Liver (tissue), 8 donors: ENCODE measurements at regions not wholly inside any gene's neighbourhood (a gene's known extent, or its start where the extent isn't known, plus 50 kb on each side); places are given as distances from the start of the nearest gene placed in this dataset.

Experiments
- DNase-seq: peaks from one replicate; pipeline ENCODE4 v3.0.0-alpha.2; 2017; ENCODE audit warnings: low spot score
- H3K27ac ChIP-seq, 2 donors: one replicate each; pipeline ENCODE4 v1.7.0; 2013; ENCODE audit warnings: inconsistent platforms in 2 of 2, low read length in 2 of 2, control low read depth in 1 of 2, low read depth in 1 of 2, mild to moderate bottlenecking in 1 of 2
- H3K27me3 ChIP-seq, 4 donors: one replicate each; pipeline versions ENCODE4 v1.6.1 to v1.7.0; 2013; ENCODE audit warnings: low read length in 3 of 4, inconsistent platforms in 1 of 4, mild to moderate bottlenecking in 1 of 4, moderate library complexity in 1 of 4; ENCODE audit not compliant: control insufficient read depth in 4 of 4, insufficient read depth in 4 of 4
- H3K36me3 ChIP-seq, 4 donors: one replicate each; pipeline versions ENCODE4 v1.6.1 to v1.7.0; 2013; ENCODE audit warnings: low read length in 3 of 4, mild to moderate bottlenecking in 3 of 4, low read depth in 1 of 4, moderate library complexity in 1 of 4; ENCODE audit not compliant: control insufficient read depth in 4 of 4, insufficient read depth in 3 of 4
- H3K4me1 ChIP-seq, 4 donors: one replicate each; pipeline versions ENCODE4 v1.6.1 to v1.7.0; 2013; ENCODE audit warnings: low read length in 3 of 4, mild to moderate bottlenecking in 3 of 4, moderate library complexity in 1 of 4; ENCODE audit not compliant: control insufficient read depth in 4 of 4, insufficient read depth in 4 of 4
- H3K4me3 ChIP-seq, 3 donors: one replicate each; pipeline versions ENCODE4 v1.6.1 to v1.7.0; 2013; ENCODE audit warnings: low read length in 3 of 3, control low read depth in 1 of 3, low read depth in 1 of 3, mild to moderate bottlenecking in 1 of 3
- H3K9ac ChIP-seq, 2 donors: one replicate each; pipeline ENCODE4 v1.7.0; 2013; ENCODE audit warnings: low read length in 2 of 2, mild to moderate bottlenecking in 2 of 2, moderate library complexity in 2 of 2, control low read depth in 1 of 2, low read depth in 1 of 2
- H3K9me3 ChIP-seq, 4 donors: one replicate each; pipeline versions ENCODE4 v1.6.1 to v1.7.0; 2013; ENCODE audit warnings: low read length in 3 of 4; ENCODE audit not compliant: control insufficient read depth in 4 of 4
- EGR1 ChIP-seq, 2 donors: IDR thresholded peaks; 2 replicates each; pipeline ENCODE4 v1.6.1; 2016 to 2018; ENCODE audit warnings: antibody characterized with exemption in 2 of 2, low read depth in 2 of 2
- FOXA1 ChIP-seq: IDR thresholded peaks from 2 replicates; pipeline ENCODE4 v1.6.1; 2016; ENCODE audit warnings: antibody characterized with exemption
- GABPA ChIP-seq, 2 donors: IDR thresholded peaks in 1 of 2; conservative IDR thresholded peaks in 1 of 2; 2 replicates each; pipeline ENCODE4 v1.6.1; 2016; ENCODE audit warnings: antibody characterized with exemption in 2 of 2, mild to moderate bottlenecking in 1 of 2, moderate library complexity in 1 of 2
- HNF4A ChIP-seq, 2 donors: conservative IDR thresholded peaks; 2 replicates each; pipeline ENCODE4 v1.6.1; 2016; ENCODE audit warnings: antibody characterized with exemption in 2 of 2, mild to moderate bottlenecking in 2 of 2
- HNF4G ChIP-seq: IDR thresholded peaks from 2 replicates; pipeline ENCODE4 v1.6.1; 2016; ENCODE audit warnings: antibody characterized with exemption
- NR2F2 ChIP-seq: IDR thresholded peaks from 2 replicates; pipeline ENCODE4 v1.6.1; 2016; ENCODE audit warnings: antibody characterized with exemption
- RAD21 ChIP-seq, 2 donors: IDR thresholded peaks; 2 replicates each; pipeline ENCODE4 v1.6.1; 2016; ENCODE audit warnings: antibody characterized with exemption in 2 of 2, mild to moderate bottlenecking in 2 of 2
- RXRA ChIP-seq, 2 donors: IDR thresholded peaks; 2 replicates each; pipeline ENCODE4 v1.6.1; 2017 to 2018; ENCODE audit warnings: antibody characterized with exemption in 2 of 2, mild to moderate bottlenecking in 1 of 2
- SP1 ChIP-seq: IDR thresholded peaks from 2 replicates; pipeline ENCODE4 v1.6.1; 2018; ENCODE audit warnings: antibody characterized with exemption, mild to moderate bottlenecking
- YY1 ChIP-seq: IDR thresholded peaks from 2 replicates; pipeline ENCODE4 v1.6.1; 2016; ENCODE audit warnings: antibody characterized with exemption, mild to moderate bottlenecking
- WGBS: extraction: QIAGEN DNeasy Blood & Tissue Kit; methylation state at CpG from one replicate; pipeline ENCODE4 v1.1.7; 2013; 5-methylcytosine and 5-hydroxymethylcytosine counted together
- TF ChIP-seq, protein P1 (sequence below): fragments of 150-350 bp; IDR thresholded peaks from 2 replicates; pipeline ENCODE4 v1.5.1; 2017; ENCODE audit warnings: improper control_type of control experiment, low read depth, low read length; ENCODE audit not compliant: missing input control
- TF ChIP-seq, protein P2 (sequence below): IDR thresholded peaks from 2 replicates; pipeline ENCODE4 v1.6.1; 2016; ENCODE audit warnings: antibody characterized with exemption
- TF ChIP-seq, protein P3 (sequence below): IDR thresholded peaks from 2 replicates; pipeline ENCODE4 v1.6.1; 2016; ENCODE audit warnings: antibody characterized with exemption, mild to moderate bottlenecking
- donor health status: healthy.
- donor health status: healthy.
- donor health status: healthy.
- donor health status: healthy.
- donor health status: healthy.

DNA sequence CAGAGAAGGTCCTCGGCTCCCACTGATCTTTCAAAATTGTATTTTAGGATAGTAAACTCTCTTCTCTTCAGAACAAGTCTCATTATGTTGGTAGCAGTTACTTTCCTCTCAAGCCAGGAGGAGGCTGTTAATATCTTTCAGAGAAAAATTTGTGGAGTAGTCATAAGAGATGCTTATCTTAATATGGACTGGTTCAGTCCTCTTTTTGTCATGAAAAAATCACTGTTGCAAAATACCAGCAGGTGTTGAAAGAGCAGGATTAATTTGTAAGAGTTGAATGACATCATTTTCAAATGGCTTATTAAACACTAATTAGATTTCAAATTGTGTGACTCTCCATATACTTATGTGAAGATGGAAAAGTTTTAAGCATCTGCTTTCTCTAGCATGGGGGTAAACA, 662.5 kb downstream of the POM121L12 start:
- no peaks in the 10 kb centered on the region for H3K27me3 ChIP-seq
- no peaks in the 10 kb centered on the region for H3K36me3 ChIP-seq
- H3K4me3 ChIP-seq: no peak overlapping the region
- no peaks in the 10 kb centered on the region for H3K4me1 ChIP-seq
- TF ChIP-seq RAD21 (IDR thresholded peaks at IDR 0.05): no peak
- no peak for TF ChIP-seq YY1
- no peak for TF ChIP-seq EGR1 (IDR thresholded peaks at IDR 0.05; ENCODE audit: low read depth in 2 of 2)
- TF ChIP-seq NR2F2: no peak
- 48% methylated on average over 1 of the region's 1 CpG for WGBS
- no peak overlapping the region for H3K9ac ChIP-seq
- no peak for DNase-seq
- no peak overlapping the region for H3K27ac ChIP-seq
- no peaks in the 10 kb centered on the region for H3K9me3 ChIP-seq

DNA sequence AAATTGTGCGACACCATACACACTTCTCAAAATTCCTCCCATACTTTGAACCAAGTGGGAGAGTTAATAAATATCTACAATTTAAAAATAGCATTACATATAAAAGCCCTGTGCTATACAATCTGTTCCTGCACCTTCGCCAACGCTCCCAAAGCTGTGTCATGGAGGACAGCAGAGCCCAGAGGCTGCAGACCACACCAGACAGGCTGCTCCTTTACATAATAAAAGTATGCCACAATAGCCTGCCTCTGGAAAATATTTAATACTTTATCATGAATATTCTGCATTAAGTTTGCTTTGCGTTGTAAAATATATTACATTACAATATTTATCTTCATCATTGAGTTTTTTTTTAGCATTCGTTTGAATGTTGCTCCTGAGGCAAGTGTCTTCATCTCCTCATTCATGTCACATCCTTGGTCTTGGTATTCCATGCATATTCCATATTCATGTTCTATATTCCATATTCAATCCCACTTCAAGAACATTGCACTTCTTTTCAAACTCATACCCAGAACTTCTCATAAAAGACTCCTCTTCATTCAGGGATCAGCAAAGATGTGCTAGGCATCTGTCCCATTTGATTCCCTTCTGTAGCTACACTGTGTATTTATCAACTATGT, 663.9 kb downstream of the POM121L12 start:
- H3K27ac ChIP-seq: no peak overlapping the region
- WGBS: 80% methylated on average over 5 of the region's 5 CpGs

More for the DNA sequence above, 663.9 kb downstream of the POM121L12 start:
- no peaks in the 10 kb centered on the region for H3K4me1 ChIP-seq
- no peaks in the 10 kb centered on the region for H3K36me3 ChIP-seq
- DNase-seq: no peak
- H3K9ac ChIP-seq: no peak overlapping the region
- TF ChIP-seq GABPA (IDR thresholded peaks at IDR 0.05 in 1 of 2, conservative IDR thresholded peaks at IDR 0.05 in 1 of 2) (no peak), HNF4A (conservative IDR thresholded peaks at IDR 0.05) (no peak), FOXA1 (no peak), RXRA (IDR thresholded peaks at IDR 0.05) (no peak), EGR1 (IDR thresholded peaks at IDR 0.05; ENCODE audit: low read depth in 2 of 2) (no peak), SP1 (no peak), HNF4G (no peak)
- TF ChIP-seq, protein P1, sequence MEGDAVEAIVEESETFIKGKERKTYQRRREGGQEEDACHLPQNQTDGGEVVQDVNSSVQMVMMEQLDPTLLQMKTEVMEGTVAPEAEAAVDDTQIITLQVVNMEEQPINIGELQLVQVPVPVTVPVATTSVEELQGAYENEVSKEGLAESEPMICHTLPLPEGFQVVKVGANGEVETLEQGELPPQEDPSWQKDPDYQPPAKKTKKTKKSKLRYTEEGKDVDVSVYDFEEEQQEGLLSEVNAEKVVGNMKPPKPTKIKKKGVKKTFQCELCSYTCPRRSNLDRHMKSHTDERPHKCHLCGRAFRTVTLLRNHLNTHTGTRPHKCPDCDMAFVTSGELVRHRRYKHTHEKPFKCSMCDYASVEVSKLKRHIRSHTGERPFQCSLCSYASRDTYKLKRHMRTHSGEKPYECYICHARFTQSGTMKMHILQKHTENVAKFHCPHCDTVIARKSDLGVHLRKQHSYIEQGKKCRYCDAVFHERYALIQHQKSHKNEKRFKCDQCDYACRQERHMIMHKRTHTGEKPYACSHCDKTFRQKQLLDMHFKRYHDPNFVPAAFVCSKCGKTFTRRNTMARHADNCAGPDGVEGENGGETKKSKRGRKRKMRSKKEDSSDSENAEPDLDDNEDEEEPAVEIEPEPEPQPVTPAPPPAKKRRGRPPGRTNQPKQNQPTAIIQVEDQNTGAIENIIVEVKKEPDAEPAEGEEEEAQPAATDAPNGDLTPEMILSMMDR: no peak
- TF ChIP-seq, protein P2, sequence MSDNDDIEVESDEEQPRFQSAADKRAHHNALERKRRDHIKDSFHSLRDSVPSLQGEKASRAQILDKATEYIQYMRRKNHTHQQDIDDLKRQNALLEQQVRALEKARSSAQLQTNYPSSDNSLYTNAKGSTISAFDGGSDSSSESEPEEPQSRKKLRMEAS: no peak
- TF ChIP-seq, protein P3, sequence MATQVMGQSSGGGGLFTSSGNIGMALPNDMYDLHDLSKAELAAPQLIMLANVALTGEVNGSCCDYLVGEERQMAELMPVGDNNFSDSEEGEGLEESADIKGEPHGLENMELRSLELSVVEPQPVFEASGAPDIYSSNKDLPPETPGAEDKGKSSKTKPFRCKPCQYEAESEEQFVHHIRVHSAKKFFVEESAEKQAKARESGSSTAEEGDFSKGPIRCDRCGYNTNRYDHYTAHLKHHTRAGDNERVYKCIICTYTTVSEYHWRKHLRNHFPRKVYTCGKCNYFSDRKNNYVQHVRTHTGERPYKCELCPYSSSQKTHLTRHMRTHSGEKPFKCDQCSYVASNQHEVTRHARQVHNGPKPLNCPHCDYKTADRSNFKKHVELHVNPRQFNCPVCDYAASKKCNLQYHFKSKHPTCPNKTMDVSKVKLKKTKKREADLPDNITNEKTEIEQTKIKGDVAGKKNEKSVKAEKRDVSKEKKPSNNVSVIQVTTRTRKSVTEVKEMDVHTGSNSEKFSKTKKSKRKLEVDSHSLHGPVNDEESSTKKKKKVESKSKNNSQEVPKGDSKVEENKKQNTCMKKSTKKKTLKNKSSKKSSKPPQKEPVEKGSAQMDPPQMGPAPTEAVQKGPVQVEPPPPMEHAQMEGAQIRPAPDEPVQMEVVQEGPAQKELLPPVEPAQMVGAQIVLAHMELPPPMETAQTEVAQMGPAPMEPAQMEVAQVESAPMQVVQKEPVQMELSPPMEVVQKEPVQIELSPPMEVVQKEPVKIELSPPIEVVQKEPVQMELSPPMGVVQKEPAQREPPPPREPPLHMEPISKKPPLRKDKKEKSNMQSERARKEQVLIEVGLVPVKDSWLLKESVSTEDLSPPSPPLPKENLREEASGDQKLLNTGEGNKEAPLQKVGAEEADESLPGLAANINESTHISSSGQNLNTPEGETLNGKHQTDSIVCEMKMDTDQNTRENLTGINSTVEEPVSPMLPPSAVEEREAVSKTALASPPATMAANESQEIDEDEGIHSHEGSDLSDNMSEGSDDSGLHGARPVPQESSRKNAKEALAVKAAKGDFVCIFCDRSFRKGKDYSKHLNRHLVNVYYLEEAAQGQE: no peak
- no peak overlapping the region for H3K4me3 ChIP-seq
- H3K27me3 ChIP-seq: no peaks in the 10 kb centered on the region
- no peaks in the 10 kb centered on the region for H3K9me3 ChIP-seq
